ENCODE measurements at regions not wholly inside any gene's neighbourhood (a gene's known extent, or its start where the extent isn't known, plus 50 kb on each side); places are given as distances from the start of the nearest gene placed in this dataset.
A peak's percentile ranks its signal among the peaks of the same experiment; 100 is the strongest.

DNA sequence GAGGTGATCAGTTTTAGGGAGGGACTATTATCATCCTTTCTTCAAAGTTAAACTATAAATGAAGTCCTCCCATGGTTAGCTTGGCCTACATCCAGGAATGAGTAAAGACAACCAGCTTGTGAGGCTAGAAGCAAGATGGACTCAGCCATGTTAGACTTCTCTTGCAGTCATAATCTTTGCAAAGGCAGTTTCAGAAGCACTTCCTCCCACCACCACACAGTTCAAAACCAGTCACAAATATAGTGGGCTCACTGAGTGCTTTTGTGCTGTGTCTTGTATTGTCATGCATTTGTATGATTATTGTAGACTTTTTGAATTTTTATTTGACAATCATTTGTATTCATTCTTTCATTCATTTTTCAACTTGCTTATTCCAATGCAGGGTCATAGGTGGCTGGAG is 204.5 kb downstream of the ZNF674 start:
- TF ChIP-seq, protein P1, sequence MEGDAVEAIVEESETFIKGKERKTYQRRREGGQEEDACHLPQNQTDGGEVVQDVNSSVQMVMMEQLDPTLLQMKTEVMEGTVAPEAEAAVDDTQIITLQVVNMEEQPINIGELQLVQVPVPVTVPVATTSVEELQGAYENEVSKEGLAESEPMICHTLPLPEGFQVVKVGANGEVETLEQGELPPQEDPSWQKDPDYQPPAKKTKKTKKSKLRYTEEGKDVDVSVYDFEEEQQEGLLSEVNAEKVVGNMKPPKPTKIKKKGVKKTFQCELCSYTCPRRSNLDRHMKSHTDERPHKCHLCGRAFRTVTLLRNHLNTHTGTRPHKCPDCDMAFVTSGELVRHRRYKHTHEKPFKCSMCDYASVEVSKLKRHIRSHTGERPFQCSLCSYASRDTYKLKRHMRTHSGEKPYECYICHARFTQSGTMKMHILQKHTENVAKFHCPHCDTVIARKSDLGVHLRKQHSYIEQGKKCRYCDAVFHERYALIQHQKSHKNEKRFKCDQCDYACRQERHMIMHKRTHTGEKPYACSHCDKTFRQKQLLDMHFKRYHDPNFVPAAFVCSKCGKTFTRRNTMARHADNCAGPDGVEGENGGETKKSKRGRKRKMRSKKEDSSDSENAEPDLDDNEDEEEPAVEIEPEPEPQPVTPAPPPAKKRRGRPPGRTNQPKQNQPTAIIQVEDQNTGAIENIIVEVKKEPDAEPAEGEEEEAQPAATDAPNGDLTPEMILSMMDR (conservative IDR thresholded peaks at IDR 0.05; ENCODE audit: control insufficient read depth, insufficient read depth, low read depth, low read length) = no peak
- H3K4me3 ChIP-seq (ENCODE audit: control insufficient read depth, low read depth, low read length) = no peak overlapping the region
- DNase-seq (ENCODE audit: low read depth) = peak; percentile 4

DNA sequence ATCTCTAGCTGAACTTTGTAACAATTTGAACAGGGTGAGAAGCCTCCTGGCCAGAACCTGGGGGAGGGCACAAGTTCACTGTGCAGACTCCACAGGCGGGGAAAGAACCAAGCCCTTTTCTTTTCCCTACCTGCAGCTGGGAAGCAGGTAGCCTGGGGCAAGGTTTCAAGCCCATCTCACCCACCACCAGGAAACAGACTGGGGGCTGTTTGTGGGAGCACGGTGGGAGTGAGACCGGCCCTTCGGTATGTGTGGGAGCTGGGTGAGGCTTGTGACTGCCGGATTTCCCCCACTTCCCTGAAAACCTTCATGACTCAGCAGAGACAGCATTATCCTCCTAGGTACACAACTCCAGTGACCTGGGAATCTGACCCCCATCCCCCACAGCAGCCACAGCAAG is 211.7 kb downstream of the ZNF674 start:
- no peak overlapping the region for H3K4me3 ChIP-seq (ENCODE audit: control insufficient read depth, low read depth, low read length)
- no peak for DNase-seq (ENCODE audit: low read depth)
- TF ChIP-seq, protein P1 (conservative IDR thresholded peaks at IDR 0.05; ENCODE audit: control insufficient read depth, insufficient read depth, low read depth, low read length) = no peak

DNA sequence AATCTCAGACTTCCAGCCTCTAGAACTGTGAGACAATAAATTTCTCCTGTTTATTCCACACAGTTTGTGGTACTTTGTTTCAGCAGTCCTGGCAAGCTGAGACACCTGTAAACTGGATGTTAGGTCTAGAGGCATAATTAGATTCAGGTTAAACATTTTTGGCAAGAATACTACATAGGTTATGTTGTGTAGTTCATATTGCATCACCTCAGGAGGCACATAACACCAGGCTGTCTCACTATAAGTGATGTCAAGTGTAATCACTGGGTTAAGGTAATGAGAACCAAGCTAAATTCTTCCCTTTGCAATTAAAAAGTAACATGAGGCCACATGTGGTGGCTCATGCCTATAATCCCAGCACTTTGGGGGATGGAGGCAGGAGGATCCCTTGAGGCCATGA is 214.2 kb downstream of the ZNF674 start:
- TF ChIP-seq, protein P1 (conservative IDR thresholded peaks at IDR 0.05; ENCODE audit: control insufficient read depth, insufficient read depth, low read depth, low read length) = no peak
- H3K4me3 ChIP-seq (ENCODE audit: control insufficient read depth, low read depth, low read length) = no peak overlapping the region
- DNase-seq (ENCODE audit: low read depth) = no peak

DNA sequence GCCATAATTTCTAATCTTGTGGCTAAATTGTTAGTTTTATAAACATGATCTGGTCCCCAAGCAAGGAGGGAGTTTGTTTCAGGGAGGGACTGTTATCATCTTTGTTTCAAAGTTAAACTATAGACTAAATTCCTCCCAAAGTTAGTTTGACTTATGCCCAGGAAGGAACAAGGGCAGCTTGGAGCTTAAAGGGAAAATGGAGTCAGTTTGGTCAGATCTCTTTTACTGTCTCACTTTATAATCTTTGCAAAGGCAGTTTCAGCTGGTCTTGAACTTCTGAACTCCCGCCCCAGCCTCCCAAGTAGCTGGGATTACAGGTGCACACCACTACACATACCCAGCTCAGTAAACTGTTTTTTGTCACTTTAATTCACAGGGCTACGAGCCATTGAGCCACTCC is 214.7 kb downstream of the ZNF674 start:
- no peak overlapping the region for H3K4me3 ChIP-seq (ENCODE audit: control insufficient read depth, low read depth, low read length)
- TF ChIP-seq, protein P1 (conservative IDR thresholded peaks at IDR 0.05; ENCODE audit: control insufficient read depth, insufficient read depth, low read depth, low read length) = no peak
- no peak for DNase-seq (ENCODE audit: low read depth)

DNA sequence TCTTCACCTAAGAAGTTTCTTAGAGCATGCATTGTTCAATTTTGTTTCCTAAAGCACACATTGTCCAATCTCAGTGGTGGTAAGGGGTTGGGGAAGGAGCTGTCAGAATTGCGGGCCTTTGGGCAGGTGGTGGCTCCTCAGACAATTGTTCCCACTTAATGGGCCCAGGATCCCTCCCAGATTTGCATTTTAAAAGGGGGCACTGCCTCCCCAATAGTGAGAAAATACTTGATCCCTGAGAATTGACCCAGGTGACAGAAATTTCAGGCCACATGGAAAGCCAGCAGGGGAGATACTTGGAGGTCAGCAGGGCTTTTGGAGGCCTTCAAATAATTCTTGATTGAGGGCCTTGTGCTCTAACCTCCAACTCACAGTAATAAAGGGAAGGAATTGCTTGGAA is 217.1 kb downstream of the ZNF674 start:
- TF ChIP-seq, protein P1 (conservative IDR thresholded peaks at IDR 0.05; ENCODE audit: control insufficient read depth, insufficient read depth, low read depth, low read length) = no peak
- H3K4me3 ChIP-seq (ENCODE audit: control insufficient read depth, low read depth, low read length) = no peak overlapping the region
- no peak for DNase-seq (ENCODE audit: low read depth)

DNA sequence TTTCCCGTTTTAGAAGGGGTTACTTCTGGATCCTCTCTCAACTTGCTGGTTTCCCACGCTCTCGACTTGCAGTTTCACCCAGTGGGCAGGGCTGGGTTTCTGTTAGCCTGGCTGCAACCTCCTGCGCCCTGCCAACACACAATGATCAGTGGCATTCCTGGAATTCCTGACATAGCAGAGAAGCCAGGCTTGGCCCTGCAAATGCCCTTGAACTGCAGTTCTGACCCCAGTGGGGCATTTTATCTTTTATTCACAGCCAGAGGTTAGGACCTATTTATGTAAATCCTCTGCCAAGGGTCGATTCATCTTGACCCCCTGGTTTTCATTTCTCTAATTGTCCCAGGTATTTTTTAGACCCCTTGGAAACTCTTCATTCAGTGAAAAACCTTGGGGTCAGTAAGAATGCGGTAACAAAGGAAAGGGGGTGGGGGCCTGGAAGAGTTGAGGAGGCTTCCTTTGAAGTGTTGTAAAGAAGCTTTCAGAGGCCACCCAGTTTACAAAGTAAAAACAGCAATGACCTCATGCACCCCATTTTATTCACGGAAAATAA is 217.6 kb downstream of the ZNF674 start:
- no peak overlapping the region for H3K4me3 ChIP-seq (ENCODE audit: control insufficient read depth, low read depth, low read length)
- DNase-seq (ENCODE audit: low read depth) = no peak
- TF ChIP-seq, protein P1 (conservative IDR thresholded peaks at IDR 0.05; ENCODE audit: control insufficient read depth, insufficient read depth, low read depth, low read length) = no peak

DNA sequence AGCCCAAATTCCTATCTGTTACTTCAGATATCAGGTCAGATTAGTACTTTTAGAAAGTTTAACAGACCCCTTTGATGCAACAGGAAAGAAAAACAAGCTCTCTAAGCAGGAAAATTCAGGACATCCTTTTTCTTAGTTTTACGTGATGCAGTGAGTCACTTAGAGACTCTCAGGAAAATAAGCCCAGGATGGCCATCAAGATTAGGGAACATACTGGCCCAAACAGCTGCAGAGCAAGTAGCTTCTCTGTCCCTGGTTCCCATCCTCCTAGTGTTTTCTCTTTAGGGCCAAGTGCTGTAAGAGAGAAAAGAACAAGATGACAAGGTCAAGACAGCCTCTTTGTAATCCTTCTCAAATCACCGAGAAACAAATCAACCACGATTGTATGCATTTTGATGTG is 219.1 kb downstream of the ZNF674 start:
- TF ChIP-seq, protein P1 (conservative IDR thresholded peaks at IDR 0.05; ENCODE audit: control insufficient read depth, insufficient read depth, low read depth, low read length) = no peak
- H3K4me3 ChIP-seq (ENCODE audit: control insufficient read depth, low read depth, low read length) = no peak overlapping the region
- peak; percentile 27 for DNase-seq (ENCODE audit: low read depth)
